Upper lobe of left lung (tissue), 6 donors: ENCODE measurements at regions not wholly inside any gene's neighbourhood (a gene's known extent, or its start where the extent isn't known, plus 50 kb on each side); places are given as distances from the start of the nearest gene placed in this dataset.
"Not testable (repeated sequence)": the region's sequence is repeated elsewhere in the genome, so short reads cannot be mapped to it uniquely, and the experiment has no call there.

Source experiments
- ATAC-seq, 2 donors: fragments of 200-7000 bp; cut with Tn5 transposase; one replicate each; pipeline ENCODE4 v1.9.1; 2022; ENCODE audit warnings: mild to moderate bottlenecking in 2 of 2, moderate library complexity in 2 of 2; ENCODE audit not compliant: low FRiP score in 2 of 2
- DNase-seq, 2 donors: peaks; one replicate each; pipeline ENCODE4 v3.0.0-alpha.2; 2019 to 2020
- H3K27ac ChIP-seq, 4 donors: fragments of 200-600 bp; sonication (generic); one replicate each; pipeline ENCODE4 v1.5.1; 2016 to 2019
- H3K27me3 ChIP-seq, 4 donors: fragments of 200-600 bp; sonication (generic); one replicate each; pipeline ENCODE4 v1.5.1; 2017 to 2019
- H3K36me3 ChIP-seq, 4 donors: fragments of 200-600 bp; sonication (generic); one replicate each; pipeline ENCODE4 v1.5.1; 2016 to 2019
- H3K4me1 ChIP-seq, 4 donors: fragments of 200-600 bp; sonication (generic); one replicate each; pipeline ENCODE4 v1.5.1; 2018 to 2019
- H3K4me3 ChIP-seq, 4 donors: fragments of 200-600 bp; sonication (generic); one replicate each; pipeline ENCODE4 v1.5.1; 2017 to 2019; ENCODE audit warnings: mild to moderate bottlenecking in 2 of 4, moderate library complexity in 1 of 4
- H3K9me3 ChIP-seq, 4 donors: fragments of 200-600 bp; sonication (generic); one replicate each; pipeline ENCODE4 v1.5.1; 2018 to 2019
- EP300 ChIP-seq, 4 donors: sonication (generic); formaldehyde crosslinking; IDR thresholded peaks; one replicate each; pipeline ENCODE4 v1.5.1; 2017; ENCODE audit warnings: antibody characterized with exemption in 4 of 4, control low read depth in 2 of 4
- POLR2A ChIP-seq, 4 donors: fragments of 450-650 bp; IDR thresholded peaks; one replicate each; pipeline ENCODE4 v1.5.1; 2016 to 2017; ENCODE audit warnings: antibody characterized with exemption in 4 of 4, mild to moderate bottlenecking in 2 of 4
- POLR2AphosphoS5 ChIP-seq, 2 donors: sonication (generic); formaldehyde crosslinking; IDR thresholded peaks; one replicate each; pipeline ENCODE4 v1.5.1; 2017; ENCODE audit warnings: antibody characterized with exemption in 2 of 2
- WGBS, 2 donors: methylation state at CpG; one replicate each; pipeline ENCODE4 v1.1.5; 2017 to 2018; 5-methylcytosine and 5-hydroxymethylcytosine counted together
- TF ChIP-seq, protein P1 (sequence below), 6 experiments: fragments of 450-650 bp in 4 of 6; fragments of 200-600 bp in 2 of 6; sonication (generic) in 2 of 6; IDR thresholded peaks; one replicate each; pipeline ENCODE4 v1.5.1; 2016 to 2019; ENCODE audit warnings: antibody characterized with exemption in 6 of 6
- donor health status: DM: no; HTN: no; CAD: no; lungs with moderate emphysema.
- donor health status: DM: no; HTN: yes; CAD: no; lungs with severe emphysema.

DNA sequence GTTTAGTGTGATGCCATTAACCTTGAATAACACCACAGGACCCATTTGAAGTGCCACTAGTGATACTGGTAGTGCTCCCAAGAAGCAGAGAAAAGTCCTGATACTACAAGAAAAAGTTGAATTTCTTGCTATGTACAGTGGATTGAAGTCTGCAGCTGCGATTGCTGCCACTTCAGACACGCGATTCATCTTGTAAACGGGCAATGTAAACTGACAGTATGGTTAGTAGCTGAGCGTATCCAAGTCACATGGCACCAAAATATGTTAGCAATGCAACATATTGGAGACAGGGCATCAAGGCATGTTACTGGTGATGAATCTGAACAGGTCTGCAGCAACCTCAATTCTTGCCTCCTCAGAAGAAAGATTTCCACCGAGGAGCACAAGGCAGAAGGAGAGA is 238.9 kb downstream of the HS3ST3B1 start:
- no peak for TF ChIP-seq POLR2AphosphoS5 (IDR thresholded peaks at IDR 0.05)
- TF ChIP-seq POLR2A (IDR thresholded peaks at IDR 0.05), result no peak
- TF ChIP-seq, protein P1, sequence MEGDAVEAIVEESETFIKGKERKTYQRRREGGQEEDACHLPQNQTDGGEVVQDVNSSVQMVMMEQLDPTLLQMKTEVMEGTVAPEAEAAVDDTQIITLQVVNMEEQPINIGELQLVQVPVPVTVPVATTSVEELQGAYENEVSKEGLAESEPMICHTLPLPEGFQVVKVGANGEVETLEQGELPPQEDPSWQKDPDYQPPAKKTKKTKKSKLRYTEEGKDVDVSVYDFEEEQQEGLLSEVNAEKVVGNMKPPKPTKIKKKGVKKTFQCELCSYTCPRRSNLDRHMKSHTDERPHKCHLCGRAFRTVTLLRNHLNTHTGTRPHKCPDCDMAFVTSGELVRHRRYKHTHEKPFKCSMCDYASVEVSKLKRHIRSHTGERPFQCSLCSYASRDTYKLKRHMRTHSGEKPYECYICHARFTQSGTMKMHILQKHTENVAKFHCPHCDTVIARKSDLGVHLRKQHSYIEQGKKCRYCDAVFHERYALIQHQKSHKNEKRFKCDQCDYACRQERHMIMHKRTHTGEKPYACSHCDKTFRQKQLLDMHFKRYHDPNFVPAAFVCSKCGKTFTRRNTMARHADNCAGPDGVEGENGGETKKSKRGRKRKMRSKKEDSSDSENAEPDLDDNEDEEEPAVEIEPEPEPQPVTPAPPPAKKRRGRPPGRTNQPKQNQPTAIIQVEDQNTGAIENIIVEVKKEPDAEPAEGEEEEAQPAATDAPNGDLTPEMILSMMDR (IDR thresholded peaks at IDR 0.05), result no peak
- no peak for TF ChIP-seq EP300 (IDR thresholded peaks at IDR 0.05)
- ATAC-seq (no peak), DNase-seq (no peak)
- H3K27me3 ChIP-seq, result no peaks in the 10 kb centered on the region
- no peaks in the 10 kb centered on the region for H3K36me3 ChIP-seq
- H3K4me3 ChIP-seq, result no peak overlapping the region
- no peak overlapping the region for H3K27ac ChIP-seq
- H3K9me3 ChIP-seq, result no peaks in the 10 kb centered on the region
- no peaks in the 10 kb centered on the region for H3K4me1 ChIP-seq
- WGBS, 2 donors, result 53 to 67% methylated on average over 6 of the region's 6 CpGs

GRCh38 chr17:14532242-14532641 is 231.4 kb downstream of the HS3ST3B1 start:
- ATAC-seq, H3K36me3 ChIP-seq, H3K9me3 ChIP-seq, H3K27ac ChIP-seq, DNase-seq, H3K4me1 ChIP-seq, H3K4me3 ChIP-seq, H3K27me3 ChIP-seq: not testable (repeated sequence)
- 82 to 84% methylated on average over 3 of the region's 3 CpGs for WGBS, 2 donors

- H3K9me3 ChIP-seq, result no peaks in the 10 kb centered on the region
Measured at GRCh38 chr17:14525551-14526455, 224.9 kb downstream of the HS3ST3B1 start.

DNA sequence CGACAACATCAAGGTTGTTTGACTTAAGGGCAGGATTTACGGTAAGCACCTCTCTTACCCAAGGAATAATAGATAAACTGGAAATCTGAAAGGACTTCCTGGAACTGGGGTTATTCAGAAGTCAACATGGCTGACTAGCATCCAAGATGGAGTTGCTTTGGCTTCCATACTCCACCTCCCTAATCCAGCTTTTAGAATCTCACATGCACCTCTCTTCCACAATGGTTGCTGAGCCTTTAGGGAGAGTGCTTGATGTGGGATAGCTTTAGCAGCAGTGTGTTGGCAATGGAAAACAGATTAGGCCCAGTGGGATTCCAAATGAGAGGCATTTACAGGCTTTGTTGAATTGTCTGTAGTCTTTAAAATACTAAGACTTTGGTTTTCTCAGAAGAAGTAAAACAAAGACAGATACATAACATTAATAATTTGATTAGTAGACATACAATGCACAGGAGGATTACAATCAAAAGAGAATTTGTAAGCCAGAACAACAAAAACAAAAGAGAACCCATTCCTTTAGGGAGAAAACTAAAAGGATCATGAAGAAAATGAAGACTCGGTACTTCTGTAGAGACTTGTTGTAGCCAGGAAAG is 222.0 kb downstream of the HS3ST3B1 start:
- 50 to 54% methylated on average over 3 of the region's 3 CpGs for WGBS, 2 donors
- no peak for ATAC-seq
- Histone ChIP-seq H3K27ac (no peak overlapping the region), H3K4me3 (no peak overlapping the region), H3K36me3 (no peaks in the 10 kb centered on the region), H3K9me3 (no peaks in the 10 kb centered on the region), H3K27me3 (no peaks in the 10 kb centered on the region), H3K4me1 (no peaks in the 10 kb centered on the region)
- DNase-seq, result no peak
- no peak for TF ChIP-seq POLR2A (IDR thresholded peaks at IDR 0.05)
- TF ChIP-seq EP300 (IDR thresholded peaks at IDR 0.05), result no peak
- TF ChIP-seq POLR2AphosphoS5 (IDR thresholded peaks at IDR 0.05), result no peak
- TF ChIP-seq, protein P1 (IDR thresholded peaks at IDR 0.05), result no peak

More at GRCh38 chr17:14525551-14526455, 224.9 kb downstream of the HS3ST3B1 start:
- no peaks in the 10 kb centered on the region for H3K36me3 ChIP-seq
- H3K4me1 ChIP-seq, result no peaks in the 10 kb centered on the region
- DNase-seq, result no peak
- H3K27ac ChIP-seq, result no peak overlapping the region
- TF ChIP-seq POLR2A (IDR thresholded peaks at IDR 0.05), result no peak
- no peak for TF ChIP-seq EP300 (IDR thresholded peaks at IDR 0.05)
- no peak for TF ChIP-seq POLR2AphosphoS5 (IDR thresholded peaks at IDR 0.05)
- TF ChIP-seq, protein P1 (IDR thresholded peaks at IDR 0.05), result no peak
- H3K27me3 ChIP-seq, result no peaks in the 10 kb centered on the region
- 78 to 81% methylated on average over 5 of the region's 5 CpGs for WGBS, 2 donors
- ATAC-seq, result no peak
- H3K4me3 ChIP-seq, result no peak overlapping the region

- not testable (repeated sequence) for H3K4me1 ChIP-seq, ATAC-seq, DNase-seq, H3K9me3 ChIP-seq, H3K27me3 ChIP-seq, H3K27ac ChIP-seq, H3K4me3 ChIP-seq, H3K36me3 ChIP-seq
- WGBS, 2 donors, result 80 to 88% methylated on average over 3 of the region's 3 CpGs
Measured at GRCh38 chr17:14518919-14519318, 218.0 kb downstream of the HS3ST3B1 start.
